ENCODE measurements at regions not wholly inside any gene's neighbourhood (a gene's known extent, or its start where the extent isn't known, plus 50 kb on each side); places are given as distances from the start of the nearest gene placed in this dataset.

- no peaks in the 10 kb centered on the region for H3K36me3 ChIP-seq (ENCODE audit: control insufficient read depth in 2 of 3, insufficient read depth in 3 of 3, low read length in 3 of 3)
- H3K9ac ChIP-seq (ENCODE audit: low read length in 3 of 3), result no peak overlapping the region
- no peaks in the 10 kb centered on the region for H3K27me3 ChIP-seq (ENCODE audit: control insufficient read depth, insufficient read depth, low read length)
- no peaks in the 10 kb centered on the region for H3K4me1 ChIP-seq (ENCODE audit: control insufficient read depth in 2 of 3, insufficient read depth in 2 of 3, low read depth in 1 of 3, low read length in 3 of 3)
- H3K9me3 ChIP-seq (ENCODE audit: control insufficient read depth in 2 of 3, insufficient read depth in 1 of 3, low read length in 3 of 3), result no peaks in the 10 kb centered on the region
- no peak overlapping the region for H3K27ac ChIP-seq (ENCODE audit: low read depth in 2 of 2, low read length in 2 of 2)
- DNase-seq (no peak), FAIRE-seq (no peak)
- TF ChIP-seq, protein P1, sequence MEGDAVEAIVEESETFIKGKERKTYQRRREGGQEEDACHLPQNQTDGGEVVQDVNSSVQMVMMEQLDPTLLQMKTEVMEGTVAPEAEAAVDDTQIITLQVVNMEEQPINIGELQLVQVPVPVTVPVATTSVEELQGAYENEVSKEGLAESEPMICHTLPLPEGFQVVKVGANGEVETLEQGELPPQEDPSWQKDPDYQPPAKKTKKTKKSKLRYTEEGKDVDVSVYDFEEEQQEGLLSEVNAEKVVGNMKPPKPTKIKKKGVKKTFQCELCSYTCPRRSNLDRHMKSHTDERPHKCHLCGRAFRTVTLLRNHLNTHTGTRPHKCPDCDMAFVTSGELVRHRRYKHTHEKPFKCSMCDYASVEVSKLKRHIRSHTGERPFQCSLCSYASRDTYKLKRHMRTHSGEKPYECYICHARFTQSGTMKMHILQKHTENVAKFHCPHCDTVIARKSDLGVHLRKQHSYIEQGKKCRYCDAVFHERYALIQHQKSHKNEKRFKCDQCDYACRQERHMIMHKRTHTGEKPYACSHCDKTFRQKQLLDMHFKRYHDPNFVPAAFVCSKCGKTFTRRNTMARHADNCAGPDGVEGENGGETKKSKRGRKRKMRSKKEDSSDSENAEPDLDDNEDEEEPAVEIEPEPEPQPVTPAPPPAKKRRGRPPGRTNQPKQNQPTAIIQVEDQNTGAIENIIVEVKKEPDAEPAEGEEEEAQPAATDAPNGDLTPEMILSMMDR (IDR thresholded peaks at IDR 0.05; ENCODE audit: borderline replicate concordance, extremely low read depth, insufficient read depth), result no peak
- intact Hi-C loops (cut with DNase I), result no loop called here
- no peak overlapping the region for H3K4me3 ChIP-seq (ENCODE audit: low read length in 3 of 3)
Measured at GRCh38 chr14:29993143-29993542, 65.5 kb upstream of the PRKD1 start.

DNA sequence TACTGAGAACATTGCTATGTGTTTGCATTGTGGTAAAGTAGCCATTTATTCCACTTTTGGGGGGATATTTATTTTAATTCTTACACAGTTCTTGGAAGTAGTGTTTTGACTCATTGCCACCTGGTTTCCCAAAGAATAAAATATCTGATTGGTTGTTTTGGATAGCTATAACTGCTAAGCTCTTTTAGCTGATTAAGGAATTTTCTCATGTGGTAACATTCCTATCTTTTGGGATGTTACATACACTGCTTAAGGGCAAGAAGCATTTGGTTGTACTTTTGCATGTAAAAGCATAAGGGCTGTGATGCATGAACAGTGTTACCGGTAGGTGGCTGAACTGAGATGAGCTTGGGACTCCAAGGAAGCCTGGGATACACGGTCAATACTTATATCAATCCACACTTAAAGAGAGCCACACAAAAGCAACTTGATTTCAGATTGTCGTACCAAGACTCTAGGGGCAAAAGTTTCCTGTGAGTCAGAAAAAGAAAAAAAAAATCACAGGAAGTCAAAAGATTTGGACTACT is 71.4 kb upstream of the PRKD1 start:
- no peaks in the 10 kb centered on the region for H3K27me3 ChIP-seq (ENCODE audit: control insufficient read depth, insufficient read depth, low read length)
- no peak overlapping the region for H3K9ac ChIP-seq (ENCODE audit: low read length in 3 of 3)
- intact Hi-C loops (cut with DNase I), result no loop called here
- no peak overlapping the region for H3K27ac ChIP-seq (ENCODE audit: low read depth in 2 of 2, low read length in 2 of 2)
- no peak for FAIRE-seq
- H3K36me3 ChIP-seq (ENCODE audit: control insufficient read depth in 2 of 3, insufficient read depth in 3 of 3, low read length in 3 of 3), result no peaks in the 10 kb centered on the region
- no peak overlapping the region for H3K4me3 ChIP-seq (ENCODE audit: low read length in 3 of 3)
- TF ChIP-seq, protein P1 (IDR thresholded peaks at IDR 0.05; ENCODE audit: borderline replicate concordance, extremely low read depth, insufficient read depth), result no peak
- peaks cover 0 to 4% (median 0%) of the 10 kb centered on the region in 3 donors for H3K4me1 ChIP-seq (ENCODE audit: control insufficient read depth in 2 of 3, insufficient read depth in 2 of 3, low read depth in 1 of 3, low read length in 3 of 3)
- no peaks in the 10 kb centered on the region for H3K9me3 ChIP-seq (ENCODE audit: control insufficient read depth in 2 of 3, insufficient read depth in 1 of 3, low read length in 3 of 3)
- DNase-seq, result no peak

DNA sequence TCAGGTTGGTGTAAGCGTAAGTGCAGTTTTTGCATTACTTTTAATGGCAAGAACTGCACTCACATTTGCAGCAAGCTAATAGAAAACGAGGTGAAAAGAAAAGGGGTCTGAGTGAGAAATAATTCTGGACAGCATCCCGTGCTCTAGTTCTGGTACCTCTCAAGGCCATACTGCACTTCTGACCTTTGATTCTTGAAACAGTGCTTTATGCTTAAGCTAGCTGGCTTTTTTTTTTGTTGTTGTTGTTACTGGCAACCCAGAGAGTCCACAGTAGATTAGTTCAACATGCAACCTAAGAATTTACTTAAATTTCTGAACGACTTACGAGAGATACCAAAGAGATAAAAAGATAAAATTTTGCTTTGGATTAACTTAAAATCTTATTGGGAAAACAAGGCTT is 75.2 kb upstream of the PRKD1 start:
- no peak for FAIRE-seq
- H3K27me3 ChIP-seq (ENCODE audit: control insufficient read depth, insufficient read depth, low read length), result no peaks in the 10 kb centered on the region
- TF ChIP-seq, protein P1 (IDR thresholded peaks at IDR 0.05; ENCODE audit: borderline replicate concordance, extremely low read depth, insufficient read depth), result no peak
- no peaks in the 10 kb centered on the region for H3K36me3 ChIP-seq (ENCODE audit: control insufficient read depth in 2 of 3, insufficient read depth in 3 of 3, low read length in 3 of 3)
- H3K9me3 ChIP-seq (ENCODE audit: control insufficient read depth in 2 of 3, insufficient read depth in 1 of 3, low read length in 3 of 3), result no peaks in the 10 kb centered on the region
- no peak overlapping the region for H3K27ac ChIP-seq (ENCODE audit: low read depth in 2 of 2, low read length in 2 of 2)
- H3K4me1 ChIP-seq (ENCODE audit: control insufficient read depth in 2 of 3, insufficient read depth in 2 of 3, low read depth in 1 of 3, low read length in 3 of 3), result peaks cover 0 to 10% (median 0%) of the 10 kb centered on the region in 3 donors
- intact Hi-C loops (cut with DNase I), result loop anchor here (10.0 kb wide), 1 partner anchor 448 kb away; no protein-coding TSS in a partner anchor
- H3K9ac ChIP-seq (ENCODE audit: low read length in 3 of 3), result no peak overlapping the region
- peak in 2 of 5 donors; percentile 21 to 45 for DNase-seq
- H3K4me3 ChIP-seq (ENCODE audit: low read length in 3 of 3), result no peak overlapping the region
